ENCODE measurements at regions not wholly inside any gene's neighbourhood (a gene's known extent, or its start where the extent isn't known, plus 50 kb on each side); places are given as distances from the start of the nearest gene placed in this dataset.

DNA sequence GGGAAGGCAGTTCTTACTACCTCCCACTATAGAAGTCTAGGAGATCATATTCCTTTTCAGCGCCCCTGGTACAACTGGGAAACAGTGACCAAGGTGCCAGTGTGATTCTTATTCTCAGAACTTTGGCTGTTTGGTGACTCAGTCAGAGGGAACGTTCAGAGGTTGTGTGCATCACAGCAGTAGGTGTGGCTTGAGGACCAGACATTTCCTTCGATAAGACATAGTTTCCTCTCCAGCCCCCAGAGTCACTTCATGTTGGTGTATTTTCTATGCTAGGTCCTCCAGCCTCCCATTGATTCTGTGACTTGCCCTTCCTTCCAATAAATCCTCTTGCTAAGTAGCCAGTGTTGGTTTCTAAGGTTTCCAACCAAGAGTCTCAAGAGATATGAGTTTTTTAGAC lies 171.9 kb upstream of the MPPED2 start:
- Histone ChIP-seq H3K4me2 (no peak overlapping the region), H3K79me2 (ENCODE audit: insufficient read depth) (no peaks in the 10 kb centered on the region), H2AFZ (ENCODE audit: low read depth) (no peak overlapping the region), H3K9me3 (no peaks in the 10 kb centered on the region), H3K9me2 (no peaks in the 10 kb centered on the region), H3K4me3 (ENCODE audit: low read depth in 2 of 2, low read length in 1 of 2) (no peak overlapping the region), H3K9ac (no peak overlapping the region), H3K4me1 (ENCODE audit: control insufficient read depth in 1 of 2, insufficient read depth in 2 of 2, low read depth in 1 of 2, low read length in 1 of 2) (peaks cover 0 to 9% of the 10 kb centered on the region in 2 experiments; a peak in 1 of 4 replicates), H3K36me3 (replicated peaks in 1 of 2; ENCODE audit: control insufficient read depth in 1 of 2, insufficient read depth in 2 of 2, low read length in 1 of 2) (no peaks in the 10 kb centered on the region), H3F3A (replicated peaks; ENCODE audit: insufficient read depth) (no peaks in the 10 kb centered on the region), H4K20me1 (ENCODE audit: insufficient read depth) (no peaks in the 10 kb centered on the region), H3K27ac (ENCODE audit: low read depth in 2 of 2, low read length in 1 of 2) (no peak overlapping the region), H3K27me3 (ENCODE audit: insufficient read depth) (no peaks in the 10 kb centered on the region)
- CTCF ChIA-PET: no interaction called here
- 17% methylated on average over 3 of the region's 3 CpGs for WGBS (ENCODE audit: low lambda C conversion rate)
- DNase-seq: no peak
- POLR2A ChIA-PET: no interaction called here
- TF ChIP-seq, protein P1, sequence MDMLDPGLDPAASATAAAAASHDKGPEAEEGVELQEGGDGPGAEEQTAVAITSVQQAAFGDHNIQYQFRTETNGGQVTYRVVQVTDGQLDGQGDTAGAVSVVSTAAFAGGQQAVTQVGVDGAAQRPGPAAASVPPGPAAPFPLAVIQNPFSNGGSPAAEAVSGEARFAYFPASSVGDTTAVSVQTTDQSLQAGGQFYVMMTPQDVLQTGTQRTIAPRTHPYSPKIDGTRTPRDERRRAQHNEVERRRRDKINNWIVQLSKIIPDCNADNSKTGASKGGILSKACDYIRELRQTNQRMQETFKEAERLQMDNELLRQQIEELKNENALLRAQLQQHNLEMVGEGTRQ (IDR thresholded peaks at IDR 0.05; ENCODE audit: borderline replicate concordance, low read depth, low read length): no peak
- TF ChIP-seq FOSL2 (IDR thresholded peaks at IDR 0.05; ENCODE audit: borderline replicate concordance, low read depth): no peak
- no peak for TF ChIP-seq GABPA (IDR thresholded peaks at IDR 0.05; ENCODE audit: low read depth)

DNA sequence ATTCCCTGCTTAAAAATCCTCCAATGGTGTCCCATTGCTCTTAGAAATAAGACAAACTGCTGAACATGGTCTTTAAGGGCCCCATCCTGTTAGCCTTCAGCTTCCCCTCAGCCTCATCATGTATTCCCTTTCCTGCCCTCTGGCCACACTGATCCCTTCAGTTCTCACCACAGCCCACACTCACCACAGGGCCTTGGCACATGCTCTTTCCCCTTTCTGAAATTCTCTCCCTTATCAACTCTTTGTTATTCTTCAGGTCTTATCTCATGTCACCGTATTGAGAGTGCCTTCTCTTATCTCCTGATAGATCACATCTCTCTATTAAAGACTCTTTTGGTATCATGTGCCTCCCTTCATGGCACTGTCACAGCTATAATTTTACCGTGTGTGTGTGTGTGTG lies 167.8 kb upstream of the MPPED2 start:
- no peaks in the 10 kb centered on the region for H3F3A ChIP-seq (replicated peaks; ENCODE audit: insufficient read depth)
- no peaks in the 10 kb centered on the region for H3K36me3 ChIP-seq (replicated peaks in 1 of 2; ENCODE audit: control insufficient read depth in 1 of 2, insufficient read depth in 2 of 2, low read length in 1 of 2)
- 10% methylated on average over 2 of the region's 2 CpGs for WGBS (ENCODE audit: low lambda C conversion rate)
- H3K9ac ChIP-seq: no peak overlapping the region
- POLR2A ChIA-PET: no interaction called here
- CTCF ChIA-PET: no interaction called here
- H3K27ac ChIP-seq (ENCODE audit: low read depth in 2 of 2, low read length in 1 of 2): no peak overlapping the region
- no peak overlapping the region for H3K4me2 ChIP-seq
- no peaks in the 10 kb centered on the region for H3K9me3 ChIP-seq
- no peaks in the 10 kb centered on the region for H3K27me3 ChIP-seq (ENCODE audit: insufficient read depth)
- H3K9me2 ChIP-seq: no peaks in the 10 kb centered on the region
- no peaks in the 10 kb centered on the region for H4K20me1 ChIP-seq (ENCODE audit: insufficient read depth)
- no peak overlapping the region for H2AFZ ChIP-seq (ENCODE audit: low read depth)
- no peak overlapping the region for H3K4me3 ChIP-seq (ENCODE audit: low read depth in 2 of 2, low read length in 1 of 2)
- H3K4me1 ChIP-seq (ENCODE audit: control insufficient read depth in 1 of 2, insufficient read depth in 2 of 2, low read depth in 1 of 2, low read length in 1 of 2): peaks cover 0 to 24% of the 10 kb centered on the region in 2 experiments; a peak in 2 of 4 replicates
- H3K79me2 ChIP-seq (ENCODE audit: insufficient read depth): no peaks in the 10 kb centered on the region
- no peak for DNase-seq
- TF ChIP-seq RXRA (IDR thresholded peaks at IDR 0.05; ENCODE audit: borderline replicate concordance, low read depth): no peak
- TF ChIP-seq FOXJ3 (CRISPR knock-in tag; IDR thresholded peaks at IDR 0.05): no peak
- TF ChIP-seq NRF1 (IDR thresholded peaks at IDR 0.05; ENCODE audit: low read depth, low read length): no peak
- no peak for TF ChIP-seq FOSL2 (IDR thresholded peaks at IDR 0.05; ENCODE audit: borderline replicate concordance, low read depth)
- TF ChIP-seq, protein P2, sequence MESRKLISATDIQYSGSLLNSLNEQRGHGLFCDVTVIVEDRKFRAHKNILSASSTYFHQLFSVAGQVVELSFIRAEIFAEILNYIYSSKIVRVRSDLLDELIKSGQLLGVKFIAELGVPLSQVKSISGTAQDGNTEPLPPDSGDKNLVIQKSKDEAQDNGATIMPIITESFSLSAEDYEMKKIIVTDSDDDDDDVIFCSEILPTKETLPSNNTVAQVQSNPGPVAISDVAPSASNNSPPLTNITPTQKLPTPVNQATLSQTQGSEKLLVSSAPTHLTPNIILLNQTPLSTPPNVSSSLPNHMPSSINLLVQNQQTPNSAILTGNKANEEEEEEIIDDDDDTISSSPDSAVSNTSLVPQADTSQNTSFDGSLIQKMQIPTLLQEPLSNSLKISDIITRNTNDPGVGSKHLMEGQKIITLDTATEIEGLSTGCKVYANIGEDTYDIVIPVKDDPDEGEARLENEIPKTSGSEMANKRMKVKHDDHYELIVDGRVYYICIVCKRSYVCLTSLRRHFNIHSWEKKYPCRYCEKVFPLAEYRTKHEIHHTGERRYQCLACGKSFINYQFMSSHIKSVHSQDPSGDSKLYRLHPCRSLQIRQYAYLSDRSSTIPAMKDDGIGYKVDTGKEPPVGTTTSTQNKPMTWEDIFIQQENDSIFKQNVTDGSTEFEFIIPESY (IDR thresholded peaks at IDR 0.05; ENCODE audit: borderline replicate concordance, low read depth): no peak
- no peak for TF ChIP-seq EZH2phosphoT487 (IDR thresholded peaks at IDR 0.05; ENCODE audit: borderline replicate concordance, low read depth)
- TF ChIP-seq, protein P3, sequence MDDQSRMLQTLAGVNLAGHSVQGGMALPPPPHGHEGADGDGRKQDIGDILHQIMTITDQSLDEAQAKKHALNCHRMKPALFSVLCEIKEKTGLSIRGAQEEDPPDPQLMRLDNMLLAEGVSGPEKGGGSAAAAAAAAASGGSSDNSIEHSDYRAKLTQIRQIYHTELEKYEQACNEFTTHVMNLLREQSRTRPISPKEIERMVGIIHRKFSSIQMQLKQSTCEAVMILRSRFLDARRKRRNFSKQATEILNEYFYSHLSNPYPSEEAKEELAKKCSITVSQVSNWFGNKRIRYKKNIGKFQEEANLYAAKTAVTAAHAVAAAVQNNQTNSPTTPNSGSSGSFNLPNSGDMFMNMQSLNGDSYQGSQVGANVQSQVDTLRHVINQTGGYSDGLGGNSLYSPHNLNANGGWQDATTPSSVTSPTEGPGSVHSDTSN (IDR thresholded peaks at IDR 0.05): no peak
- no peak for TF ChIP-seq RFX5 (IDR thresholded peaks at IDR 0.05; ENCODE audit: low read length)
- TF ChIP-seq, protein P4, sequence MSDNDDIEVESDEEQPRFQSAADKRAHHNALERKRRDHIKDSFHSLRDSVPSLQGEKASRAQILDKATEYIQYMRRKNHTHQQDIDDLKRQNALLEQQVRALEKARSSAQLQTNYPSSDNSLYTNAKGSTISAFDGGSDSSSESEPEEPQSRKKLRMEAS (IDR thresholded peaks at IDR 0.05; ENCODE audit: low read depth): no peak
- TF ChIP-seq, protein P5, sequence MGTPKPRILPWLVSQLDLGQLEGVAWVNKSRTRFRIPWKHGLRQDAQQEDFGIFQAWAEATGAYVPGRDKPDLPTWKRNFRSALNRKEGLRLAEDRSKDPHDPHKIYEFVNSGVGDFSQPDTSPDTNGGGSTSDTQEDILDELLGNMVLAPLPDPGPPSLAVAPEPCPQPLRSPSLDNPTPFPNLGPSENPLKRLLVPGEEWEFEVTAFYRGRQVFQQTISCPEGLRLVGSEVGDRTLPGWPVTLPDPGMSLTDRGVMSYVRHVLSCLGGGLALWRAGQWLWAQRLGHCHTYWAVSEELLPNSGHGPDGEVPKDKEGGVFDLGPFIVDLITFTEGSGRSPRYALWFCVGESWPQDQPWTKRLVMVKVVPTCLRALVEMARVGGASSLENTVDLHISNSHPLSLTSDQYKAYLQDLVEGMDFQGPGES (IDR thresholded peaks at IDR 0.05; ENCODE audit: low read depth, low read length): no peak
- TF ChIP-seq, protein P1 (IDR thresholded peaks at IDR 0.05; ENCODE audit: borderline replicate concordance, low read depth, low read length): no peak
- no peak for TF ChIP-seq NFIC (IDR thresholded peaks at IDR 0.05; ENCODE audit: borderline replicate concordance)

All from SK-N-SH (cell line).